Breast epithelium (tissue), 3 donors: ENCODE measurements at regions not wholly inside any gene's neighbourhood (a gene's known extent, or its start where the extent isn't known, plus 50 kb on each side); places are given as distances from the start of the nearest gene placed in this dataset.

Source experiments
- CTCF ChIP-seq, 3 donors: fragments of 450-650 bp; IDR thresholded peaks; one replicate each; pipeline ENCODE4 v1.5.1; 2016 to 2017; ENCODE audit warnings: antibody characterized with exemption in 3 of 3, mild to moderate bottlenecking in 3 of 3, moderate library complexity in 3 of 3
- POLR2AphosphoS5 ChIP-seq, 3 donors: sonication (generic); formaldehyde crosslinking; IDR thresholded peaks; one replicate each; pipeline ENCODE4 v1.6.1; 2017; ENCODE audit warnings: antibody characterized with exemption in 3 of 3

DNA sequence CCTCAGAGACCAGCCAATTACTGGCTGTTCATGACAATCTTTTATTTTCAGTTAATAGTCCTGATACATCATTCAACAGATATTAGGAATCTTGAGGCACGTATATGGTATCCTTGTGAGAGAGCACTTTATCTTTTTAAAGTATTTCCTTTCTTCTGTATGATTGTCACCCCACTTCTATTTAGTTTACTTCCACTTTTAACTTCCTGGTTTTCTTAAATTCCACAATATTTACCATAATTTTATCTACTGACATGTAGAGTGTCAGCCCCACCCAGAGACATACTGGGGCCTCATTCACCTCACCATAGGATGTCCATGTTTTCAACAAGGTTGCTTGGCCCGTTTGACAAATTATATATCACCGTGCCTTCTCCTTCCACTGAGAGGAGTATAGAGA lies 182.9 kb upstream of the ID2 start:
- TF ChIP-seq CTCF (IDR thresholded peaks at IDR 0.05) (no peak), POLR2AphosphoS5 (IDR thresholded peaks at IDR 0.05) (no peak)
